ENCODE measurements at regions not wholly inside any gene's neighbourhood (a gene's known extent, or its start where the extent isn't known, plus 50 kb on each side); places are given as distances from the start of the nearest gene placed in this dataset.

- ChIA-PET POLR2A (no interaction called here), CTCF (no interaction called here)
- H3K27ac Mint-ChIP-seq, result no peak overlapping the region
- ATAC-seq (ENCODE audit: low read depth), result no peak
- H3K27me3 Mint-ChIP-seq, result peaks cover 3% of the 10 kb centered on the region
- H3K36me3 Mint-ChIP-seq (ENCODE audit: low read depth), result no peaks in the 10 kb centered on the region
- intact Hi-C loops (cut with micrococcal nuclease), result no loop called here
- no peak overlapping the region for H3K4me3 Mint-ChIP-seq
- no peak for TF ChIP-seq CTCF (IDR thresholded peaks at IDR 0.05)
- H3K9me3 Mint-ChIP-seq, result no peaks in the 10 kb centered on the region
- no peaks in the 10 kb centered on the region for H3K4me1 Mint-ChIP-seq
- DNase-seq, result no peak
Observed at GRCh38 chr15:61605343-61605742, 376.2 kb upstream of the RORA start.

- H3K27ac Mint-ChIP-seq, result no peak overlapping the region
- ATAC-seq (ENCODE audit: low read depth) (no peak), DNase-seq (no peak)
- intact Hi-C loops (cut with micrococcal nuclease), result no loop called here
- H3K4me1 Mint-ChIP-seq, result no peaks in the 10 kb centered on the region
- TF ChIP-seq CTCF (IDR thresholded peaks at IDR 0.05), result no peak
- ChIA-PET CTCF (interaction anchor here (1.1 kb wide), 1 partner anchor 30 kb away, joined by 3 read pairs; no protein-coding TSS in a partner anchor), POLR2A (no interaction called here)
- peaks cover 4% of the 10 kb centered on the region for H3K9me3 Mint-ChIP-seq
- no peaks in the 10 kb centered on the region for H3K36me3 Mint-ChIP-seq (ENCODE audit: low read depth)
- H3K4me3 Mint-ChIP-seq, result no peak overlapping the region
- H3K27me3 Mint-ChIP-seq, result no peaks in the 10 kb centered on the region
Observed at GRCh38 chr15:61598655-61599054, 369.6 kb upstream of the RORA start.

- H3K4me1 Mint-ChIP-seq, result no peaks in the 10 kb centered on the region
- ATAC-seq (ENCODE audit: low read depth), result no peak
- no peak overlapping the region for H3K27ac Mint-ChIP-seq
- no peak overlapping the region for H3K4me3 Mint-ChIP-seq
- no peaks in the 10 kb centered on the region for H3K27me3 Mint-ChIP-seq
- TF ChIP-seq CTCF (IDR thresholded peaks at IDR 0.05), result no peak
- H3K9me3 Mint-ChIP-seq, result peaks cover 2% of the 10 kb centered on the region
- ChIA-PET POLR2A (no interaction called here), CTCF (no interaction called here)
- H3K36me3 Mint-ChIP-seq (ENCODE audit: low read depth), result no peaks in the 10 kb centered on the region
- no peak for DNase-seq
- intact Hi-C loops (cut with micrococcal nuclease), result no loop called here
Observed at GRCh38 chr15:61584410-61584809, 355.3 kb upstream of the RORA start.

GRCh38 chr15:61582092-61582491, 353.0 kb upstream of the RORA start:
- Mint-ChIP-seq H3K4me1 (no peaks in the 10 kb centered on the region), H3K36me3 (ENCODE audit: low read depth) (no peaks in the 10 kb centered on the region), H3K9me3 (peaks cover 4% of the 10 kb centered on the region), H3K4me3 (no peak overlapping the region), H3K27ac (no peak overlapping the region), H3K27me3 (no peaks in the 10 kb centered on the region)
- TF ChIP-seq CTCF (IDR thresholded peaks at IDR 0.05), result no peak
- no peak for ATAC-seq (ENCODE audit: low read depth)
- CTCF ChIA-PET, result no interaction called here
- no peak for DNase-seq
- POLR2A ChIA-PET, result no interaction called here
- intact Hi-C loops (cut with micrococcal nuclease), result no loop called here

- peaks cover 4% of the 10 kb centered on the region for H3K27me3 Mint-ChIP-seq
- no peak for TF ChIP-seq CTCF (IDR thresholded peaks at IDR 0.05)
- no peak for ATAC-seq (ENCODE audit: low read depth)
- CTCF ChIA-PET, result no interaction called here
- H3K4me1 Mint-ChIP-seq, result no peaks in the 10 kb centered on the region
- no peak overlapping the region for H3K27ac Mint-ChIP-seq
- no peak for DNase-seq
- no peak overlapping the region for H3K4me3 Mint-ChIP-seq
- H3K9me3 Mint-ChIP-seq, result peaks cover 7% of the 10 kb centered on the region
- POLR2A ChIA-PET, result no interaction called here
- no peaks in the 10 kb centered on the region for H3K36me3 Mint-ChIP-seq (ENCODE audit: low read depth)
- intact Hi-C loops (cut with micrococcal nuclease), result no loop called here
Observed at GRCh38 chr15:61575597-61575996, 346.5 kb upstream of the RORA start.

Measured in activated B cell treated with CpG ODN at 0.5 μM for 24 hours (primary cell).